Bone marrow (tissue), 2 donors: ENCODE measurements at regions not wholly inside any gene's neighbourhood (a gene's known extent, or its start where the extent isn't known, plus 50 kb on each side); places are given as distances from the start of the nearest gene placed in this dataset.
"Not testable (repeated sequence)": the region's sequence is repeated elsewhere in the genome, so short reads cannot be mapped to it uniquely, and the experiment has no call there.

Source experiments
- DNase-seq, 2 donors: peaks; one replicate each; lab custom pipeline; 2025; lab: John Stamatoyannopoulos, UW

- DNase-seq: no peak
Measured at GRCh38 chr12:70070494-70071007, 172.7 kb upstream of the CNOT2 start.

GRCh38 chr12:70074510-70074909 lies 168.7 kb upstream of the CNOT2 start:
- DNase-seq: no peak

GRCh38 chr12:70077441-70077840 lies 165.8 kb upstream of the CNOT2 start:
- DNase-seq: no peak

- no peak for DNase-seq
Measured at GRCh38 chr12:70078161-70078560, 165.1 kb upstream of the CNOT2 start.

- no peak for DNase-seq
Measured at GRCh38 chr12:70080566-70080965, 162.7 kb upstream of the CNOT2 start.

GRCh38 chr12:70082997-70083676 lies 160.1 kb upstream of the CNOT2 start:
- DNase-seq: no peak

- no peak for DNase-seq
Measured at GRCh38 chr12:70083677-70084020, 159.6 kb upstream of the CNOT2 start.

GRCh38 chr12:70086372-70086771 lies 156.9 kb upstream of the CNOT2 start:
- not testable (repeated sequence) for DNase-seq

- DNase-seq: no peak
Measured at GRCh38 chr12:70091021-70091521, 152.2 kb upstream of the CNOT2 start.

- no peak for DNase-seq
Measured at GRCh38 chr12:70094467-70094866, 148.8 kb upstream of the CNOT2 start.

GRCh38 chr12:70096759-70097410 lies 146.3 kb upstream of the CNOT2 start:
- no peak for DNase-seq

- DNase-seq: no peak
Measured at GRCh38 chr12:70101064-70101463, 142.2 kb upstream of the CNOT2 start.

GRCh38 chr12:70106347-70106746 lies 136.9 kb upstream of the CNOT2 start:
- DNase-seq: no peak

GRCh38 chr12:70110085-70110484 lies 133.1 kb upstream of the CNOT2 start:
- no peak for DNase-seq

GRCh38 chr12:70117670-70118069 lies 125.6 kb upstream of the CNOT2 start:
- no peak for DNase-seq

GRCh38 chr12:70120970-70121369 lies 122.3 kb upstream of the CNOT2 start:
- no peak for DNase-seq

GRCh38 chr12:70121562-70121961 lies 121.7 kb upstream of the CNOT2 start:
- no peak for DNase-seq

- DNase-seq: no peak
Measured at GRCh38 chr12:70122804-70123203, 120.4 kb upstream of the CNOT2 start.

GRCh38 chr12:70149013-70149412 lies 94.2 kb upstream of the CNOT2 start:
- DNase-seq: no peak

- DNase-seq: no peak
Measured at GRCh38 chr12:70149665-70150064, 93.6 kb upstream of the CNOT2 start.

GRCh38 chr12:70150230-70150629 lies 93.0 kb upstream of the CNOT2 start:
- no peak for DNase-seq

- no peak for DNase-seq
Measured at GRCh38 chr12:70151993-70152392, 91.2 kb upstream of the CNOT2 start.

- no peak for DNase-seq
Measured at GRCh38 chr12:70154087-70154638, 89.1 kb upstream of the CNOT2 start.
